ENCODE measurements at regions not wholly inside any gene's neighbourhood (a gene's known extent, or its start where the extent isn't known, plus 50 kb on each side); places are given as distances from the start of the nearest gene placed in this dataset.
"Not testable (repeated sequence)": the region's sequence is repeated elsewhere in the genome, so short reads cannot be mapped to it uniquely, and the experiment has no call there.

GRCh38 chr21:36207577-36208320, 51.1 kb downstream of the DOP1B start:
- no peak for DNase-seq (ENCODE audit: low read depth, low spot score)

- no peak for DNase-seq (ENCODE audit: low read depth, low spot score)
These were observed 51.8 kb downstream of the DOP1B start for GRCh38 chr21:36208326-36209013.

- no peak for DNase-seq (ENCODE audit: low read depth, low spot score)
These were observed 53.1 kb downstream of the DOP1B start for GRCh38 chr21:36209626-36210171.

GRCh38 chr21:36210779-36211659, 54.4 kb downstream of the DOP1B start:
- DNase-seq (ENCODE audit: low read depth, low spot score) = no peak

GRCh38 chr21:36211660-36212512, 55.3 kb downstream of the DOP1B start:
- no peak for DNase-seq (ENCODE audit: low read depth, low spot score)

GRCh38 chr21:36212513-36212780, 55.8 kb downstream of the DOP1B start:
- DNase-seq (ENCODE audit: low read depth, low spot score) = no peak

- no peak for DNase-seq (ENCODE audit: low read depth, low spot score)
These were observed 57.9 kb downstream of the DOP1B start for GRCh38 chr21:36214561-36214960.

- DNase-seq (ENCODE audit: low read depth, low spot score) = no peak
These were observed 61.1 kb downstream of the DOP1B start for GRCh38 chr21:36217743-36218142.

- no peak for DNase-seq (ENCODE audit: low read depth, low spot score)
These were observed 62.1 kb downstream of the DOP1B start for GRCh38 chr21:36218691-36219090.

GRCh38 chr21:36223451-36223850, 66.8 kb downstream of the DOP1B start:
- no peak for DNase-seq (ENCODE audit: low read depth, low spot score)

GRCh38 chr21:36229181-36229580, 72.6 kb downstream of the DOP1B start:
- DNase-seq (ENCODE audit: low read depth, low spot score) = no peak

- not testable (repeated sequence) for DNase-seq (ENCODE audit: low read depth, low spot score)
These were observed 74.8 kb downstream of the DOP1B start for GRCh38 chr21:36231444-36231843.

GRCh38 chr21:36232641-36233040, 76.0 kb downstream of the DOP1B start:
- no peak for DNase-seq (ENCODE audit: low read depth, low spot score)

- DNase-seq (ENCODE audit: low read depth, low spot score) = no peak
These were observed 78.5 kb downstream of the DOP1B start for GRCh38 chr21:36235058-36235582.

- no peak for DNase-seq (ENCODE audit: low read depth, low spot score)
These were observed 79.6 kb downstream of the DOP1B start for GRCh38 chr21:36236052-36236730.

GRCh38 chr21:36237441-36237840, 80.8 kb downstream of the DOP1B start:
- DNase-seq (ENCODE audit: low read depth, low spot score) = no peak

- no peak for DNase-seq (ENCODE audit: low read depth, low spot score)
These were observed 80.4 kb upstream of the MORC3 start for GRCh38 chr21:36239585-36239984.

GRCh38 chr21:36241717-36242116, 78.3 kb upstream of the MORC3 start:
- no peak for DNase-seq (ENCODE audit: low read depth, low spot score)

GRCh38 chr21:36245115-36245514, 74.9 kb upstream of the MORC3 start:
- no peak for DNase-seq (ENCODE audit: low read depth, low spot score)

- DNase-seq (ENCODE audit: low read depth, low spot score) = no peak
These were observed 74.3 kb upstream of the MORC3 start for GRCh38 chr21:36245649-36246048.

All from activated CD4-positive, CD25-positive, alpha-beta regulatory T cell treated with anti-CD3 and anti-CD28 coated beads, Interleukin-2, amount 50 U/mL, for 16 hours (primary cell).